GM21786 (cell line): ENCODE measurements at regions not wholly inside any gene's neighbourhood (a gene's known extent, or its start where the extent isn't known, plus 50 kb on each side); places are given as distances from the start of the nearest gene placed in this dataset.
A peak's percentile ranks its signal among the peaks of the same experiment; 100 is the strongest.
"Not testable (repeated sequence)": the region's sequence is repeated elsewhere in the genome, so short reads cannot be mapped to it uniquely, and the experiment has no call there.

Experiments used
- ATAC-seq: cut with Tn5 transposase; IDR thresholded peaks from one replicate; pipeline ENCODE4 v1.9.1; 2021; ENCODE audit not compliant: unreplicated experiment

- ATAC-seq: no peak
These were observed 127.3 kb downstream of the SPATA31D1 start for GRCh38 chr9:82115900-82116299.

- ATAC-seq: no peak
These were observed 128.0 kb downstream of the SPATA31D1 start for GRCh38 chr9:82116556-82116955.

- no peak for ATAC-seq
These were observed 128.6 kb downstream of the SPATA31D1 start for GRCh38 chr9:82117026-82117811.

- ATAC-seq: no peak
These were observed 134.2 kb downstream of the SPATA31D1 start for GRCh38 chr9:82122731-82123130.

- no peak for ATAC-seq
These were observed 135.5 kb downstream of the SPATA31D1 start for GRCh38 chr9:82124090-82124489.

- no peak for ATAC-seq
These were observed 137.7 kb downstream of the SPATA31D1 start for GRCh38 chr9:82126256-82126655.

- no peak for ATAC-seq
These were observed 138.9 kb downstream of the SPATA31D1 start for GRCh38 chr9:82127465-82127864.

GRCh38 chr9:82128011-82128696, 139.6 kb downstream of the SPATA31D1 start:
- peak; percentile 96 for ATAC-seq

- no peak for ATAC-seq
These were observed 141.1 kb downstream of the SPATA31D1 start for GRCh38 chr9:82129708-82130107.

GRCh38 chr9:82130331-82131042, 141.9 kb downstream of the SPATA31D1 start:
- ATAC-seq: no peak

GRCh38 chr9:82131072-82131471, 142.5 kb downstream of the SPATA31D1 start:
- ATAC-seq: no peak

- ATAC-seq: no peak
These were observed 143.5 kb downstream of the SPATA31D1 start for GRCh38 chr9:82132024-82132423.

GRCh38 chr9:82134010-82134409, 145.4 kb downstream of the SPATA31D1 start:
- ATAC-seq: no peak

- ATAC-seq: no peak
These were observed 146.5 kb downstream of the SPATA31D1 start for GRCh38 chr9:82135106-82135505.

GRCh38 chr9:82138081-82138480, 149.5 kb downstream of the SPATA31D1 start:
- ATAC-seq: not testable (repeated sequence)

- ATAC-seq: no peak
These were observed 151.9 kb downstream of the SPATA31D1 start for GRCh38 chr9:82140471-82140870.

GRCh38 chr9:82144803-82145202, 156.2 kb downstream of the SPATA31D1 start:
- ATAC-seq: no peak

- ATAC-seq: no peak
These were observed 158.1 kb downstream of the SPATA31D1 start for GRCh38 chr9:82146677-82147076.

- ATAC-seq: no peak
These were observed 159.3 kb downstream of the SPATA31D1 start for GRCh38 chr9:82147798-82148425.

GRCh38 chr9:82148426-82148810, 159.8 kb downstream of the SPATA31D1 start:
- ATAC-seq: no peak

GRCh38 chr9:82148901-82149461, 160.4 kb downstream of the SPATA31D1 start:
- no peak for ATAC-seq
